ENCODE measurements at regions not wholly inside any gene's neighbourhood (a gene's known extent, or its start where the extent isn't known, plus 50 kb on each side); places are given as distances from the start of the nearest gene placed in this dataset.

GRCh38 chr1:59113876-59114457 is 182.9 kb upstream of the FGGY start:
- TF ChIP-seq, protein P1, sequence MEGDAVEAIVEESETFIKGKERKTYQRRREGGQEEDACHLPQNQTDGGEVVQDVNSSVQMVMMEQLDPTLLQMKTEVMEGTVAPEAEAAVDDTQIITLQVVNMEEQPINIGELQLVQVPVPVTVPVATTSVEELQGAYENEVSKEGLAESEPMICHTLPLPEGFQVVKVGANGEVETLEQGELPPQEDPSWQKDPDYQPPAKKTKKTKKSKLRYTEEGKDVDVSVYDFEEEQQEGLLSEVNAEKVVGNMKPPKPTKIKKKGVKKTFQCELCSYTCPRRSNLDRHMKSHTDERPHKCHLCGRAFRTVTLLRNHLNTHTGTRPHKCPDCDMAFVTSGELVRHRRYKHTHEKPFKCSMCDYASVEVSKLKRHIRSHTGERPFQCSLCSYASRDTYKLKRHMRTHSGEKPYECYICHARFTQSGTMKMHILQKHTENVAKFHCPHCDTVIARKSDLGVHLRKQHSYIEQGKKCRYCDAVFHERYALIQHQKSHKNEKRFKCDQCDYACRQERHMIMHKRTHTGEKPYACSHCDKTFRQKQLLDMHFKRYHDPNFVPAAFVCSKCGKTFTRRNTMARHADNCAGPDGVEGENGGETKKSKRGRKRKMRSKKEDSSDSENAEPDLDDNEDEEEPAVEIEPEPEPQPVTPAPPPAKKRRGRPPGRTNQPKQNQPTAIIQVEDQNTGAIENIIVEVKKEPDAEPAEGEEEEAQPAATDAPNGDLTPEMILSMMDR (IDR thresholded peaks at IDR 0.05; ENCODE audit: low read depth, low read length) = no peak
- Histone ChIP-seq H3K4me3 (ENCODE audit: low read depth, low read length) (no peak overlapping the region), H3K27me3 (ENCODE audit: insufficient read depth, low read depth, severe bottlenecking) (no peaks in the 10 kb centered on the region), H3K36me3 (no peaks in the 10 kb centered on the region), H3K27ac (no peak overlapping the region), H3K9me3 (ENCODE audit: severe bottlenecking) (no peaks in the 10 kb centered on the region)
- DNase-seq = no peak

GRCh38 chr1:59115865-59116264 is 181.0 kb upstream of the FGGY start:
- Histone ChIP-seq H3K9me3 (ENCODE audit: severe bottlenecking) (no peaks in the 10 kb centered on the region), H3K27me3 (ENCODE audit: insufficient read depth, low read depth, severe bottlenecking) (no peaks in the 10 kb centered on the region), H3K4me3 (ENCODE audit: low read depth, low read length) (no peak overlapping the region), H3K36me3 (no peaks in the 10 kb centered on the region), H3K27ac (no peak overlapping the region)
- TF ChIP-seq, protein P1 (IDR thresholded peaks at IDR 0.05; ENCODE audit: low read depth, low read length) = no peak
- no peak for DNase-seq

GRCh38 chr1:59116920-59117542 is 179.9 kb upstream of the FGGY start:
- Histone ChIP-seq H3K9me3 (ENCODE audit: severe bottlenecking) (no peaks in the 10 kb centered on the region), H3K36me3 (no peaks in the 10 kb centered on the region), H3K4me3 (ENCODE audit: low read depth, low read length) (no peak overlapping the region), H3K27ac (no peak overlapping the region), H3K27me3 (ENCODE audit: insufficient read depth, low read depth, severe bottlenecking) (no peaks in the 10 kb centered on the region)
- DNase-seq = no peak
- TF ChIP-seq, protein P1 (IDR thresholded peaks at IDR 0.05; ENCODE audit: low read depth, low read length) = no peak

DNA sequence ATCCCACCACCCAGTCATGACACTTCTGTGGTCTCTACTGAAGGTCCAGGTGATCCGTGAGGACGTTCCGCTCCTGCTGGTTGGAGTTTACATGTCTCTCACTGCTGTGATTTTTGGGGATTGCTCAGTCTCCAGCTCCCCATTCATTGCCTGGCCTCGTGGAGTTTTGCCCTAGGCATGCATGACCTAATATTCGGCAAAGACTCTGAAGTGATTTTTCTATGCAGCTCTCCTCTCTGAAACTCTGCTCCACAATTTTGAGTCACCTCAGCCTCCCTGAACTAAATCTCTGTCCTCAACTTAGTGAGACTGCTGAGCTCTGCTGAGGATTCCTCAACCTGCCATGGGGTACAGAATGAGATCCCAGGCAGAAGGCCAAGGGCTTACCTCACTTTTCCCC is 174.4 kb upstream of the FGGY start:
- no peak overlapping the region for H3K27ac ChIP-seq
- no peaks in the 10 kb centered on the region for H3K27me3 ChIP-seq (ENCODE audit: insufficient read depth, low read depth, severe bottlenecking)
- H3K9me3 ChIP-seq (ENCODE audit: severe bottlenecking) = no peaks in the 10 kb centered on the region
- no peak overlapping the region for H3K4me3 ChIP-seq (ENCODE audit: low read depth, low read length)
- H3K36me3 ChIP-seq = no peaks in the 10 kb centered on the region
- TF ChIP-seq, protein P1 (IDR thresholded peaks at IDR 0.05; ENCODE audit: low read depth, low read length) = no peak
- no peak for DNase-seq

GRCh38 chr1:59123081-59123681 is 173.7 kb upstream of the FGGY start:
- no peaks in the 10 kb centered on the region for H3K36me3 ChIP-seq
- H3K4me3 ChIP-seq (ENCODE audit: low read depth, low read length) = no peak overlapping the region
- TF ChIP-seq, protein P1 (IDR thresholded peaks at IDR 0.05; ENCODE audit: low read depth, low read length) = no peak
- no peaks in the 10 kb centered on the region for H3K9me3 ChIP-seq (ENCODE audit: severe bottlenecking)
- no peaks in the 10 kb centered on the region for H3K27me3 ChIP-seq (ENCODE audit: insufficient read depth, low read depth, severe bottlenecking)
- DNase-seq = no peak
- no peak overlapping the region for H3K27ac ChIP-seq
